Small intestine (tissue), 7 donors: ENCODE measurements at regions not wholly inside any gene's neighbourhood (a gene's known extent, or its start where the extent isn't known, plus 50 kb on each side); places are given as distances from the start of the nearest gene placed in this dataset.
"Not testable (repeated sequence)": the region's sequence is repeated elsewhere in the genome, so short reads cannot be mapped to it uniquely, and the experiment has no call there.

Experiments
- DNase-seq, 2 donors: peaks; one replicate each; pipeline versions ENCODE4 v3.0.0 to v3.0.0-alpha.2; 2013
- FAIRE-seq: peaks from 2 replicates; lab custom pipeline; 2012; peaks lifted over from hg19 to GRCh38; lab: Jason Lieb, UNC
- H3K27ac ChIP-seq, 3 donors: one replicate each; pipeline ENCODE4 v1.5.1; 2013; ENCODE audit warnings: low read length in 2 of 3, mild to moderate bottlenecking in 2 of 3, control low read depth in 1 of 3, inconsistent platforms in 1 of 3, low read depth in 1 of 3, moderate library complexity in 1 of 3
- H3K27me3 ChIP-seq, 3 donors: one replicate each; pipeline ENCODE4 v1.6.1; 2013; ENCODE audit warnings: low read length in 3 of 3, inconsistent platforms in 1 of 3; ENCODE audit not compliant: control insufficient read depth in 3 of 3, insufficient read depth in 3 of 3
- H3K36me3 ChIP-seq, 3 donors: one replicate each; pipeline ENCODE4 v1.6.1; 2013; ENCODE audit warnings: low read length in 3 of 3, inconsistent platforms in 1 of 3, low read depth in 1 of 3, mild to moderate bottlenecking in 1 of 3, moderate library complexity in 1 of 3; ENCODE audit not compliant: control insufficient read depth in 3 of 3, insufficient read depth in 2 of 3
- H3K4me1 ChIP-seq, 3 donors: one replicate each; pipeline ENCODE4 v1.6.1; 2013; ENCODE audit warnings: low read length in 2 of 3, inconsistent platforms in 1 of 3, low read depth in 1 of 3, mild to moderate bottlenecking in 1 of 3, moderate library complexity in 1 of 3; ENCODE audit not compliant: control insufficient read depth in 3 of 3, insufficient read depth in 2 of 3
- H3K4me3 ChIP-seq, 3 donors: one replicate each; pipeline ENCODE4 v1.5.1; 2013; ENCODE audit warnings: low read length in 3 of 3, control low read depth in 1 of 3, inconsistent platforms in 1 of 3, low read depth in 1 of 3, mild to moderate bottlenecking in 1 of 3, moderate library complexity in 1 of 3
- H3K9me3 ChIP-seq, 2 donors: one replicate each; pipeline ENCODE4 v1.6.1; 2013; ENCODE audit warnings: low read depth in 1 of 2, low read length in 1 of 2; ENCODE audit not compliant: control insufficient read depth in 2 of 2, insufficient read depth in 1 of 2
- WGBS, 3 donors: extraction: QIAGEN DNeasy Blood & Tissue Kit; methylation state at CpG; one replicate each; pipeline ENCODE4 v1.1.7; 2013; 5-methylcytosine and 5-hydroxymethylcytosine counted together
- donor health status: healthy with polysubstance abuse.
- donor health status: control.
- donor health status: control.
- donor health status: Bipolar disorder and iron deficiency.
- donor health status: healthy.

DNA sequence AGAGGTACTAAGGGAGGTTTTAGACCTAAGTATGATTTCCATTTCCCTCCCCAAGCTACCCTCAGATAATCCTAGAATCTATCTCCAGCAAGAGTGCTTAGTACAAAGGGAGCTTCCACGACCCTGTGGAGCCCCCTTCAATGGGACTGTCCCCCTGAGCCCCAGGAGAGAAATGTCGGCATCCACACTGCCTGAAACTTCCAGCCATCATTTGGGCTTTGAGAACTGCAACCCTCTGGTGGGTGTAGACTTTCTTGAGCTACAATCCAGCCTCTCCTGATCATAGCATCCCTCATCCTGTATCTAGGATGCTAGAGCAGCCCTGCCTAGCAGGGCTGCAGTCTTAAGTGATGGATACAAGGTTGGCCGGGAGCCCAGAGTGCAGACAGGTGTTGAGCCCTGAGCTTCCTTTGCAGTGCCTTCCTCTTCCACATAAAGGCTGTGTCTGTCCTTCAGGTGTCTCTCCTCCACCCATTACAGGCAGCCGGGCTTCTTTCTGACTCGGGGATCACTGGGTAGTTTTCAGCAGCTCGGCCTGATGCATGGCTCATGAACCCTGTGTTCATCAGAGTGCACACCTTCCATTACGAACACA is 424.5 kb downstream of the PREX1 start:
- Histone ChIP-seq H3K4me1 (peaks cover 0 to 9% (median 0%) of the 10 kb centered on the region in 3 donors), H3K9me3 (no peaks in the 10 kb centered on the region), H3K4me3 (no peak overlapping the region), H3K36me3 (no peaks in the 10 kb centered on the region), H3K27me3 (peaks cover 0 to 3% (median 0%) of the 10 kb centered on the region in 3 donors), H3K27ac (no peak overlapping the region)
- FAIRE-seq, result no peak
- WGBS, 3 donors, result 59 to 80% (median 67%) methylated on average over 7 of the region's 7 CpGs
- DNase-seq, result no peak

DNA sequence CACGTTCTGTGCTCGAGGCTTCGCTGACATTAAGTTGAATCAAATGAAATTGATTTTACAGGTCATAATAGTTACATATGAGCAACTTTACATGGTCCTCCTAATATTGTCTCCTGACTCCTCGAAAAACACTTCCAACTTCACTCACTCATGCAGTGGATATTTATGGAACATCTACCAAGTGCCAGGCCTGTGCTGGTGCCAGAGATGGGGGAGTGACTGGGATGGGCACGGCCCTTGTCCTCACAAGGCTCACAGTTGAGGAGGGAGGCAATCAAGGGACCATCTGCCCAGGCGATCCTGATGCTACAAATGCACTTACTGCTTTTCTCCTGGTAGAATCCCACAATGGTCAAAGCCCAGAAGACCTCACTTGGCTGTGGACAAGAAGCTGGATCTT is 426.4 kb downstream of the PREX1 start:
- no peak overlapping the region for H3K4me3 ChIP-seq
- DNase-seq (no peak), FAIRE-seq (no peak)
- peaks cover 0 to 9% (median 0%) of the 10 kb centered on the region in 3 donors for H3K4me1 ChIP-seq
- no peak overlapping the region for H3K27ac ChIP-seq
- H3K27me3 ChIP-seq, result peaks cover 0 to 3% (median 0%) of the 10 kb centered on the region in 3 donors
- H3K36me3 ChIP-seq, result no peaks in the 10 kb centered on the region
- no peaks in the 10 kb centered on the region for H3K9me3 ChIP-seq
- 79 to 90% (median 88%) methylated on average over 6 of the region's 6 CpGs for WGBS, 3 donors

DNA sequence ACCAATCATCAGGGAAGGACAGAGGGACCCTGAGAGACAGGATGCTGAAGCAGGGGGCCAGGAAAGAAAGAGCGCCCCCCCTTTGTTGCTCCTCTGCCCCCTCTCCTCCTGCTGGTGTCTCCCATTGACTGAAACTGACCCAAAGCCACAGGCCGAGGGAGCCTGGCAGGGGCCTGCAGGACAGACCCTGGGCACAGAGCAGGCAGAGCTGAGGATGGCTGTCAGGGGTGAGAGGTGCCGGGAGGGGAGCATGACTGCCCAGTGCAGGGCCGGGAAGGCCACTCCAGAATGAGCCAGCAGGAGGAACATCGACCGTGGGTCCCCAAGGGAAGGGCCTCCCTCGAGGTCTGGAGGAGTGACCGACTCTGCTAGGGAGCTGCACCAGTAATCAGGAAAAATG is 427.8 kb downstream of the PREX1 start:
- WGBS, 3 donors, result 68 to 73% (median 71%) methylated on average over 8 of the region's 8 CpGs
- no peaks in the 10 kb centered on the region for H3K27me3 ChIP-seq
- H3K27ac ChIP-seq, result no peak overlapping the region
- FAIRE-seq (no peak), DNase-seq (no peak)
- H3K36me3 ChIP-seq, result no peaks in the 10 kb centered on the region
- H3K9me3 ChIP-seq, result no peaks in the 10 kb centered on the region
- no peak overlapping the region for H3K4me3 ChIP-seq
- H3K4me1 ChIP-seq, result peaks cover 0 to 9% (median 0%) of the 10 kb centered on the region in 3 donors

DNA sequence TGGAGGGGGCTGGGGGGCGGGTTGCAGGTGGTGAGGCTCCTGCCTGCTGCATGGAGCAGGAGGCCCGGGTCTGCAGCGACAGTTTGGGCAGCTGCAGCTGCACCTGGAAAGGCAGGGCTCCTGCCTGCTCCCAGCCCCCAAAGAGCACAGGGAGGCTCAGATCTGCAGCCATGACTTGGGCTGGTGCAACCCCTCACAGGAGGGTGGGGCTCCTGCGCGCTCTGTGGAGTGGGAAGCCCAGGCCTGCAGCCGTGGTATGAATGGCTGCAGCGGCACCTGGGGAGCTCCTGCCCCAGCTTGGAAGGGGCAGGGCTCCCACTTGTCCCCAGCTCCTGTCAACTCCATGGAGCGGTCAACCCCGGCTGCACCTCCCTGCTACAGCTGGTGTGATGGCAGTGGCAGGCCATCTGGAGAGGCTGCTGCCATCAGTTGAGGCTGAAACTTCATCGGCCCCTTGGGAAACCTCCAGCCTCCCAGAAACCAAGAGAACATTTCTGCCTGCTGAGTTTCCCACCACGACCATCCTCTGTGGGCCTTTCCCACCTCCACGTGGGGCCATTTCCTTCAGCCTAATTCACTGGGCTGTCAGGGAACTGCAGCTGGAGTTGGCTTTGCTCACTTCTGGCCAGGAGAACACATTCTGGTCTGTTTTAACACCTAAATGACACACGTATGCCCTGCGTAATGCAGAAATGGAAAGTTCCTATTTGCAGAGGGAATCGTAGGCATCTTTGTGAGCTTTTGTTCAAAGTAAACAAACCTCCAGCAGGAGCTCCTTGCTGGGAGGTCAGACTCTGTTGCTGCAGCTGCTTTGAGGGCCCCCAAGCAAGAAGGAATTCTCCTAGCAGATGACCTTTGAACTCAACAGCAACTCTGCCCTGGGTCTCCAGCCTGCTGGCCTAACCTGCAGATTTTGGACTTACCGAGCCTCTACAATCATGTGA is 429.0 kb downstream of the PREX1 start:
- FAIRE-seq, result no peak
- no peaks in the 10 kb centered on the region for H3K9me3 ChIP-seq
- no peaks in the 10 kb centered on the region for H3K36me3 ChIP-seq
- H3K27me3 ChIP-seq, result no peaks in the 10 kb centered on the region
- 57 to 75% (median 59%) methylated on average over 15 to 16 of the region's 16 CpGs for WGBS, 3 donors
- no peak overlapping the region for H3K27ac ChIP-seq
- DNase-seq, result peak in 1 of 2 donors; percentile 43
- H3K4me3 ChIP-seq, result no peak overlapping the region
- H3K4me1 ChIP-seq, result peaks cover 0 to 9% (median 0%) of the 10 kb centered on the region in 3 donors

DNA sequence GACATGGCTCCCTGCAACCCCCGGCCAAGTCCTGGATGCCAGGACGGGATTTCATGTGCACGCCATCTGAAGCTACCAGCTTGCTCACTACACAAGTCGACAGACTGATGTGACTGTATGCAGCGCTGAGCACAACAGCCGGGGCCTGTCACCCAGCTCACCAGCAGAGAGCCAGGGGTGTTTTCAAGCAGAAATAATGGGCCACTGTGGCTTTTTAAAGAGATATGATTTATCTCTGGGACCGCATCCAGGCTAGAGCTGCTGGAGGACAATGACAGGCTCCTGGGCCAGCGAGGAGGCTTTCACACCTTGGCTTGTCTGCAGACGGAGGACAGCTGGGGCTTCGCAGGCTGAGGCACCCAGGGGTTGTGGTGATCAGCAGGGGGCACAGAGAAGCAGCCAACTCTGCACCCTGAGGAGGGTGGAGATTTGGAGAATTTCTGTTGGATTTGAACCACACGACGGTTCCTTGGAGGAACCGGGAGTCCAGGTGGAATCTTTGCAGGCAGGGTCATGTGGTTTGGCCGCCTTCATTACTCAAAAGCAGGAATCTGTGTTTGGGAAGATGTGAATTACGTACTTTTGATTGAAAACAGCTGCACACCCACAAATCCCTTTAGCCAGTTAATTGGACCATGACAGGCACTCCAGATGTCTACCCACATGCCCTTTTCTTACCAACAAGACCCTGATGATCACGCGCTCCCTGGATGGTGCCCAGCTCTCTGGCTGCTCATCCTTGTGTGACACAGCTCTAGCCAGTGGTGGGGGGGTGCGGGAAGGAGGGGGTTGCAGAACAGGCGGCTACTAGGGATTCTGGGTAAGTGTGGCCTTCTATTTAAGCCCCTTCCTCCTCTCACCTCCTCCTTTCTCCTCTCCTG is 430.6 kb downstream of the PREX1 start:
- not testable (repeated sequence) for H3K27me3 ChIP-seq, DNase-seq, H3K4me1 ChIP-seq, H3K4me3 ChIP-seq, FAIRE-seq, H3K9me3 ChIP-seq, H3K27ac ChIP-seq, H3K36me3 ChIP-seq
- 69 to 91% (median 85%) methylated on average over 19 of the region's 19 CpGs for WGBS, 3 donors

DNA sequence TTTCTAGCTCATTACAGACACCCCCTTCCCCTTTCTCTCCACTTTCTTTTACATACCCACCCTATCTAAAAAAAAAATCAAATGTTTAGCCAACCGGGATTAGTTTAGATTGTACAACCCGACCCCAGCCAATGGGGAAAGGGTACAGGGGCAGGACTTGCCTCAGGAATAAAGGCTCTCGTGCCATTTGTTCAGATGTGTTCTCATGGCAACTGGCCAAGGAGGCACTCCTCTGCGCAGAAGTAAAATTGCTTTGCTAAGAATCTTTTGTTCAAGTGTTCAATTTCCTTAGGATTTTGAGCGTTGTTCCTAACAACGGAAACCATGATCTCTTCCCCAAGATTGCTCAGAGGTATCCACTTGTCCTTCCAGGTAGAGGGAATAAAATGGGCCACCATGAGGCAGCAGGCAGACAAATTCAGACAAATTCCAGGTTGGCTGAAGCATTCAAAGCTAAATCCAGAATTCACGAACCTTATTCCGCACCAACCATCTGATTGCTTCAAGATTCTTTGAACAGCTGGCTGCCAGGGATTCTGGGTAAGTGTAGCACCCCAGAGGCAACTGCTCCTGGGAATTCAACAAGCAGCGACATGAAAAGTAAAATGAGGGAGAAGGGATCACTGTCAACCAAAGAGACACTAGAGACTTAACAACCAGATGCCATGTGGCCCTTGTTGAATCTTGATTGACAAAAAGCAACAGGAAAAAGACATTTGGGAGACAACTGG is 431.8 kb downstream of the PREX1 start:
- Histone ChIP-seq H3K36me3 (no peaks in the 10 kb centered on the region), H3K27me3 (no peaks in the 10 kb centered on the region), H3K4me3 (no peak overlapping the region), H3K27ac (no peak overlapping the region), H3K9me3 (peaks cover 0 to 8% of the 10 kb centered on the region in 2 donors), H3K4me1 (peaks cover 0 to 9% (median 0%) of the 10 kb centered on the region in 3 donors)
- FAIRE-seq (no peak), DNase-seq (no peak)
- WGBS, 3 donors, result 59 to 66% (median 66%) methylated on average over 9 of the region's 9 CpGs

DNA sequence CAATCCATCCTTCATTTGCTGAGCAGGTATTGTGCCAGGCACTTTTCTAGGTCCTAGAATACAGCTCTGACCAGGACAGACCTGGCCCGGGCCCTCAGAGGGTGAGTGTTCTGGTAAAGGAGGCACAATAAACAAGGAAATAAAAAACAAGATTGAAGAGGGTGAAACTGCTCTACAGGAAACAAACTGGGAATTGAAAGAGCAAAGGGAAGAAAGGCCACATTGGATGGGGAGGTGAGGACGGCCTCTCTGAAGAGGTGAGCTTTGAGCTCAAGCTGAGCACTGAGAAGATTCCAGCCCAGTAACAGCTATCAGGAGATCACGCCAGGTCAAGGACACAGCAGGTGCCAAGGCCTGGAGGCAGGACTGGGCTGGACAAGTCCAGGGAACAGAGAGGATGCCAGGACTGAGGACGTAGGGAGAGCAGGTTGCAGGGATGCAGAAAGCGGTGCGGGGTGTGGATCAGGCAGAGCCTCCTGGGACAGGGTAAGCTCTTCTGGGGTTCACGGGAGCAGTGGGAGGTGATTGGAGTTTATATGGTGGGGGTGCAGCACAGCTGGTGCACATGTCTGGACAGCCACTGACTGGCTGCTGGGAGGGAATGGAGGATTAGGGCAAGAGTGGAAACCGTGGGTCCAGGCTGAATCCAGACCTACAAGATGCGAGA is 433.3 kb downstream of the PREX1 start:
- FAIRE-seq, result no peak
- WGBS, 3 donors, result 73 to 82% (median 78%) methylated on average over 9 of the region's 9 CpGs

More for the DNA sequence above, 433.3 kb downstream of the PREX1 start:
- Histone ChIP-seq H3K9me3 (peaks cover 0 to 8% of the 10 kb centered on the region in 2 donors), H3K4me3 (no peak overlapping the region), H3K27me3 (no peaks in the 10 kb centered on the region), H3K36me3 (no peaks in the 10 kb centered on the region), H3K4me1 (peaks cover 0 to 9% (median 0%) of the 10 kb centered on the region in 3 donors), H3K27ac (no peak overlapping the region)
- no peak for DNase-seq
